ENCODE measurements at regions not wholly inside any gene's neighbourhood (a gene's known extent, or its start where the extent isn't known, plus 50 kb on each side); places are given as distances from the start of the nearest gene placed in this dataset.

GRCh38 chr17:36673068-36673467 is 71.7 kb downstream of the MRM1 start:
- TF ChIP-seq CTCF (IDR thresholded peaks at IDR 0.05) = no peak
- TF ChIP-seq ZFX (IDR thresholded peaks at IDR 0.05; ENCODE audit: borderline replicate concordance) = no peak
- H3K27ac ChIP-seq = no peak overlapping the region

- no peak overlapping the region for H3K27ac ChIP-seq
- no peak for TF ChIP-seq ZFX (IDR thresholded peaks at IDR 0.05; ENCODE audit: borderline replicate concordance)
- TF ChIP-seq CTCF (IDR thresholded peaks at IDR 0.05) = no peak
Observed at GRCh38 chr17:36673637-36674277, 72.4 kb downstream of the MRM1 start.

GRCh38 chr17:36674278-36674650 is 72.9 kb downstream of the MRM1 start:
- TF ChIP-seq ZFX (IDR thresholded peaks at IDR 0.05; ENCODE audit: borderline replicate concordance) = no peak
- no peak for TF ChIP-seq CTCF (IDR thresholded peaks at IDR 0.05)
- H3K27ac ChIP-seq = no peak overlapping the region

- H3K27ac ChIP-seq = no peak overlapping the region
- no peak for TF ChIP-seq CTCF (IDR thresholded peaks at IDR 0.05)
- TF ChIP-seq ZFX (IDR thresholded peaks at IDR 0.05; ENCODE audit: borderline replicate concordance) = no peak
Observed at GRCh38 chr17:36675250-36675649, 73.9 kb downstream of the MRM1 start.

GRCh38 chr17:36675786-36676185 is 74.4 kb downstream of the MRM1 start:
- no peak overlapping the region for H3K27ac ChIP-seq
- no peak for TF ChIP-seq CTCF (IDR thresholded peaks at IDR 0.05)
- TF ChIP-seq ZFX (IDR thresholded peaks at IDR 0.05; ENCODE audit: borderline replicate concordance) = no peak

- TF ChIP-seq ZFX (IDR thresholded peaks at IDR 0.05; ENCODE audit: borderline replicate concordance) = no peak
- TF ChIP-seq CTCF (IDR thresholded peaks at IDR 0.05) = no peak
Observed at GRCh38 chr17:36679815-36680467, 78.6 kb downstream of the MRM1 start.

GRCh38 chr17:36680701-36681202 is 79.4 kb downstream of the MRM1 start:
- no peak overlapping the region for H3K27ac ChIP-seq
- no peak for TF ChIP-seq ZFX (IDR thresholded peaks at IDR 0.05; ENCODE audit: borderline replicate concordance)
- no peak for TF ChIP-seq CTCF (IDR thresholded peaks at IDR 0.05)

More at GRCh38 chr17:36679815-36680467, 78.6 kb downstream of the MRM1 start:
- H3K27ac ChIP-seq = no peak overlapping the region
